IPS-15b (cell line): ENCODE measurements at regions not wholly inside any gene's neighbourhood (a gene's known extent, or its start where the extent isn't known, plus 50 kb on each side); places are given as distances from the start of the nearest gene placed in this dataset.
"Not testable (repeated sequence)": the region's sequence is repeated elsewhere in the genome, so short reads cannot be mapped to it uniquely, and the experiment has no call there.

Experiments
- H3K27me3 ChIP-seq: one replicate; pipeline ENCODE4 v1.6.1; 2013; ENCODE audit warnings: low read length; ENCODE audit not compliant: control insufficient read depth, insufficient read depth
- H3K36me3 ChIP-seq: one replicate; pipeline ENCODE4 v1.6.1; 2013; ENCODE audit warnings: low read length; ENCODE audit not compliant: control insufficient read depth, insufficient read depth
- H3K4me1 ChIP-seq: one replicate; pipeline ENCODE4 v1.6.1; 2013; ENCODE audit warnings: mild to moderate bottlenecking, low read length; ENCODE audit not compliant: control insufficient read depth, insufficient read depth
- H3K4me3 ChIP-seq: one replicate; pipeline ENCODE4 v1.5.1; 2013; ENCODE audit warnings: low read depth, low read length
- H3K9ac ChIP-seq: one replicate; pipeline ENCODE4 v1.6.1; 2013; ENCODE audit warnings: low read depth, mild to moderate bottlenecking, low read length
- H3K9me3 ChIP-seq: one replicate; pipeline ENCODE4 v1.6.1; 2013; ENCODE audit warnings: mild to moderate bottlenecking, low read length; ENCODE audit not compliant: control insufficient read depth, insufficient read depth

- H3K4me3 ChIP-seq = no peak overlapping the region
These were observed 120.5 kb upstream of the MYO3A start for GRCh38 chr10:25813511-25813910.

GRCh38 chr10:25815236-25815635, 118.8 kb upstream of the MYO3A start:
- H3K27me3 ChIP-seq = no peaks in the 10 kb centered on the region

More at GRCh38 chr10:25813511-25813910, 120.5 kb upstream of the MYO3A start:
- Histone ChIP-seq H3K9ac (no peak overlapping the region), H3K9me3 (no peaks in the 10 kb centered on the region), H3K4me1 (peaks cover 8% of the 10 kb centered on the region), H3K36me3 (no peaks in the 10 kb centered on the region), H3K27me3 (no peaks in the 10 kb centered on the region)

DNA sequence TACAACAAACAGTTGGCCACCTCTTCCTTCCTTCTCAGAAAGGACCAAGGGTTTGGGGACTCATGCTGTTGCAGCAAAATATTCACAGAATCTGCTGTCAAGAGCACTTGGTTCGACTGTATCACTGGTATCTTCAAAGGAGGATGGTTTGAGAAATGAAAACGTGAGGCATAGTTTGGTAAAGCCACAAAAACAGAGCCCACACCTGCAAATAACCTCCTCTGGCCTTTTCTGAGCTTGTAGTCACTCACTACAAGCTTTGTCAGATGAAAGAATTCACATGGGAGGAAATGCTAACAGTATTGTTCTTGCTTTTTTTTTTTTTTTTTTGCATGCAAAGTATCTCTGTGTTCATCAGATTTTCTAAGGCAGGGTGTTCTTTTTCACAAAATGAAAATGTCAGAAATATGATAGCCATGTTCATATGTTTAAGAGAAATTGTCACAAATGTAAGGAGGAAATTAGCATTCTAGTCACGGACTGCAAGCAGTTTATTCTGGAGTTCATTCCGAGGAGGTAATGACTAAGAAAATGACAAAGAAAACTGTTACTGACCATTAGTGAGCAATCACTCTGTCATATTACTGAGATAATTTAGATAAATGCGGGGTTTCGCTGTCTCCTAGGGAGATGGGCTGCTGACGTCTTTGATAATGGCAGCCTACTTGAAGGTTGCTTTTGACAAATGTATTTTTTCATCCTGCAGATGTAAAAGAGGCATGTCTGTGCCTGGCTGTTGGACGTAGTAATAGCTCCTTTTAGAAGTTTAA, 117.8 kb upstream of the MYO3A start:
- Histone ChIP-seq H3K9me3 (no peaks in the 10 kb centered on the region), H3K4me1 (peaks cover 9% of the 10 kb centered on the region), H3K36me3 (no peaks in the 10 kb centered on the region), H3K4me3 (no peak overlapping the region), H3K9ac (no peak overlapping the region), H3K27me3 (no peaks in the 10 kb centered on the region)

More at GRCh38 chr10:25815236-25815635, 118.8 kb upstream of the MYO3A start:
- H3K4me1 ChIP-seq = peaks cover 9% of the 10 kb centered on the region
- H3K36me3 ChIP-seq = no peaks in the 10 kb centered on the region
- no peak overlapping the region for H3K9ac ChIP-seq
- no peaks in the 10 kb centered on the region for H3K9me3 ChIP-seq
- no peak overlapping the region for H3K4me3 ChIP-seq

GRCh38 chr10:25817200-25817599, 116.8 kb upstream of the MYO3A start:
- H3K27me3 ChIP-seq = no peaks in the 10 kb centered on the region
- H3K9me3 ChIP-seq = no peaks in the 10 kb centered on the region
- H3K4me1 ChIP-seq = peaks cover 9% of the 10 kb centered on the region
- H3K9ac ChIP-seq = no peak overlapping the region
- no peak overlapping the region for H3K4me3 ChIP-seq
- H3K36me3 ChIP-seq = no peaks in the 10 kb centered on the region

DNA sequence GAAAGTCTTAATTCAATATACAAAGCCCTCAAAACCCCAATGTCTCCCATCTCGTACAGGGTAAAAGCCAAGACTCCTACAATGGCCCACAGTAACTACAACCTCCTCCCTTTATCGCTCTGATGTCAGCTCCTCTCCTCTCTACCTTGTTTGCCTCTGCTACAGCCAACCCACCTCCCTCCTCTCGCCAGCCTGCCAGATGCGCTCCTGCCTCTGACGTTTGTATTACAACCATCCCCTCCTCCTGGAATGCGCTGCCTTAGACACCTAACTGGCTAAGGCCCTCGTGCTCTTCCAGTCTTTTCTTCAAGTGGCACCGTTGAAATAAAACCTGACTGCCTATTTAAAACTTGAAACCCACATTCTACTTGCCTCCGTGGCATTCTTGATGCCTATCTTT, 115.3 kb upstream of the MYO3A start:
- Histone ChIP-seq H3K4me1 (peaks cover 9% of the 10 kb centered on the region), H3K9me3 (no peaks in the 10 kb centered on the region), H3K4me3 (no peak overlapping the region), H3K27me3 (no peaks in the 10 kb centered on the region), H3K9ac (no peak overlapping the region), H3K36me3 (no peaks in the 10 kb centered on the region)

GRCh38 chr10:25820472-25820871, 113.6 kb upstream of the MYO3A start:
- H3K4me1 ChIP-seq = peaks cover 9% of the 10 kb centered on the region
- no peak overlapping the region for H3K4me3 ChIP-seq
- H3K9me3 ChIP-seq = no peaks in the 10 kb centered on the region
- H3K27me3 ChIP-seq = no peaks in the 10 kb centered on the region
- H3K36me3 ChIP-seq = no peaks in the 10 kb centered on the region
- no peak overlapping the region for H3K9ac ChIP-seq

DNA sequence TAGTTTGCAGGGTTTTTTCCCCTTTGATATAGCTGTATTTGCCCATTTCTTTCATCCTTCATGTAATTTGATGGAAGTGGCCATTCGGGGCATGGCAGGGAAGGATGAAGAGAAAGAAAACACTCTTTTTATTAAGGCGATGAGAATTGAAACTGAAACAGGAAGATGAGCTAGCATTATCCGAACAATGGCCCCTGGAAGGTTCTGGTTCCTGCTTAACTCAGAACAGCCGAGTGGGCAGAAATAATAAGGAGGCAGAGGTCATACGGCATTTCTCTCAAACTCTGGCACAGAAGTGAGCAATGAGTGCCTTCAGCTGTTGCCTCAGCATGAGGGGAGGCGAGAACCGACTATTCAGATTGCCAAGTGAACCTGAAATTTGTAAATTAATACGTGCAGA, 113.2 kb upstream of the MYO3A start:
- Histone ChIP-seq H3K9me3 (no peaks in the 10 kb centered on the region), H3K4me3 (no peak overlapping the region), H3K4me1 (peaks cover 9% of the 10 kb centered on the region), H3K27me3 (no peaks in the 10 kb centered on the region), H3K9ac (no peak overlapping the region), H3K36me3 (no peaks in the 10 kb centered on the region)

- Histone ChIP-seq H3K4me3 (no peak overlapping the region), H3K4me1 (no peaks in the 10 kb centered on the region), H3K9ac (no peak overlapping the region), H3K27me3 (no peaks in the 10 kb centered on the region), H3K36me3 (no peaks in the 10 kb centered on the region), H3K9me3 (no peaks in the 10 kb centered on the region)
These were observed 110.0 kb upstream of the MYO3A start for GRCh38 chr10:25824050-25824449.

- no peak overlapping the region for H3K9ac ChIP-seq
- H3K4me1 ChIP-seq = no peaks in the 10 kb centered on the region
- no peaks in the 10 kb centered on the region for H3K9me3 ChIP-seq
These were observed 105.6 kb upstream of the MYO3A start for GRCh38 chr10:25828475-25828874.

DNA sequence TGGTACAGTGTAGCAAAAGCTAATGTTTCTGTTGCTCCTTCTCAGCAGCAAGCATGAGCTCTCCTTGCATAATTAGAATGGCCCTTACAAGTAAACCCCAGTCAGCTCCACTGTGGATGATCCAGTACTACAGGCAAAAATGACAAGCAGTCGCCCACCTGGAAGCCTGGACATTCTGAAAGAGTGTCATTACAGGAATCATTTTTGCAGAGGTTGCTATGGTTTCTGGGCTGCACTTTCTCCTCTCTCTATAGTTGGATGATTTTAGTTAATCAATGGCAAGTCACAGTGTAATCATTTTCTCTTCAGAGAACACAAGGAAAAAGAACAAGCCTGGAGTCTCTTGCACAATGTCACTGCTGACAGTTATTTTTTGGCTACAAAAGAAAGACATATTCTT, 102.9 kb upstream of the MYO3A start:
- H3K36me3 ChIP-seq = no peaks in the 10 kb centered on the region
- no peak overlapping the region for H3K4me3 ChIP-seq
- no peak overlapping the region for H3K9ac ChIP-seq
- no peaks in the 10 kb centered on the region for H3K27me3 ChIP-seq
- H3K4me1 ChIP-seq = no peaks in the 10 kb centered on the region
- no peaks in the 10 kb centered on the region for H3K9me3 ChIP-seq

More at GRCh38 chr10:25828475-25828874, 105.6 kb upstream of the MYO3A start:
- no peaks in the 10 kb centered on the region for H3K27me3 ChIP-seq
- no peak overlapping the region for H3K4me3 ChIP-seq
- no peaks in the 10 kb centered on the region for H3K36me3 ChIP-seq

DNA sequence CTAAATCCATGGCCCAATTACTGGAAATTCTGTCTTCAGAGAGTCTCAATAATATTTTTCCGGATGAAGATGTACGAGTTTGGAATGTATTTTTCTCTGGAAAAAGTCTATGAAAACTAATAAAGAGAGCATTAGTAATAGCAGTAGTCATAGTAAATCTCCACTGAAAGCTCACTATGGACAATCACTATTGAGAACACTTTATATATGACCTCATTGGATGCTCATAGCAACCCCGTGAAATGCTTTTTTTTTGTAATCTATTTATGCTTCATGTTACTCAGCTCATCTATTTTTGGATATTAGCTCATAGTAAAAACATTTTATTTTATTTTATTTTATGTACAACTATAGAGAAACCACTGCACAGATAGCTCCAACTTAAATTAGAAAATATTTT, 94.3 kb upstream of the MYO3A start:
- Histone ChIP-seq H3K27me3 (no peaks in the 10 kb centered on the region), H3K9ac (no peak overlapping the region), H3K9me3 (no peaks in the 10 kb centered on the region), H3K4me1 (no peaks in the 10 kb centered on the region), H3K4me3 (no peak overlapping the region), H3K36me3 (no peaks in the 10 kb centered on the region)

DNA sequence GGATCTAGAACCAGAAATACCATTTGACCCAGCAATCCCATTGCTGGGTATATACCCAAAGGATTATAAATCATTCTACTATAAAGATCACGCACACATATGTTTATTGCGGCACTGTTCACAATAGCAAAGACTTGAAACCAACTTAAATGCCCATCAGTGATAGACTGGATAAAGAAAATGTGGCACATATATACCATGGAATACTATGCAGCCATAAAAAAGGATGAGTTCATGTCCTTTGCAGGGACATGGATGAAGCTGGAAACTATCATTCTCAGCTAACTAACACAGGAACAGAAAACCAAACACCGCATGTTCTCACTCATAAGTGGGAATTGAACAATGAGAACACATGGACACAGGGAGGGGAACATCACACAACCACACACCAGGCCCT, 93.2 kb upstream of the MYO3A start:
- not testable (repeated sequence) for H3K36me3 ChIP-seq, H3K4me1 ChIP-seq, H3K9ac ChIP-seq, H3K9me3 ChIP-seq, H3K4me3 ChIP-seq, H3K27me3 ChIP-seq
